ENCODE measurements at regions not wholly inside any gene's neighbourhood (a gene's known extent, or its start where the extent isn't known, plus 50 kb on each side); places are given as distances from the start of the nearest gene placed in this dataset.

- ATAC-seq: no peak
- intact Hi-C loops (cut with DNase I, micrococcal nuclease): no loop called here
Observed at GRCh38 chr6:54587277-54587676, 259.3 kb upstream of the FAM83B start.

GRCh38 chr6:54588176-54588575 is 258.4 kb upstream of the FAM83B start:
- no peaks in the 10 kb centered on the region for H3K9me3 ChIP-seq
- TF ChIP-seq CTCF (IDR thresholded peaks at IDR 0.05): no peak
- intact Hi-C loops (cut with DNase I, micrococcal nuclease): no loop called here

More at GRCh38 chr6:54587277-54587676, 259.3 kb upstream of the FAM83B start:
- Histone ChIP-seq H3K4me1 (ENCODE audit: low read depth) (no peaks in the 10 kb centered on the region), H3K9me3 (no peaks in the 10 kb centered on the region), H3K4me3 (no peak overlapping the region), H3K36me3 (ENCODE audit: low read depth) (no peaks in the 10 kb centered on the region)
- TF ChIP-seq CTCF (IDR thresholded peaks at IDR 0.05): no peak
- DNase-seq: no peak

GRCh38 chr6:54595844-54596243 is 250.7 kb upstream of the FAM83B start:
- no peak for DNase-seq

More at GRCh38 chr6:54588176-54588575, 258.4 kb upstream of the FAM83B start:
- Histone ChIP-seq H3K4me3 (no peak overlapping the region), H3K36me3 (ENCODE audit: low read depth) (no peaks in the 10 kb centered on the region), H3K4me1 (ENCODE audit: low read depth) (no peaks in the 10 kb centered on the region)
- ATAC-seq (no peak), DNase-seq (no peak)

GRCh38 chr6:54598787-54599313 is 247.7 kb upstream of the FAM83B start:
- no peak for TF ChIP-seq CTCF (IDR thresholded peaks at IDR 0.05)
- Histone ChIP-seq H3K9me3 (no peaks in the 10 kb centered on the region), H3K4me1 (ENCODE audit: low read depth) (no peaks in the 10 kb centered on the region), H3K36me3 (ENCODE audit: low read depth) (no peaks in the 10 kb centered on the region), H3K4me3 (no peak overlapping the region)
- no peak for DNase-seq
- intact Hi-C loops (cut with DNase I, micrococcal nuclease): no loop called here
- no peak for ATAC-seq

More at GRCh38 chr6:54595844-54596243, 250.7 kb upstream of the FAM83B start:
- H3K4me1 ChIP-seq (ENCODE audit: low read depth): no peaks in the 10 kb centered on the region
- H3K36me3 ChIP-seq (ENCODE audit: low read depth): no peaks in the 10 kb centered on the region
- no peak overlapping the region for H3K4me3 ChIP-seq
- intact Hi-C loops (cut with DNase I, micrococcal nuclease): no loop called here
- no peak for TF ChIP-seq CTCF (IDR thresholded peaks at IDR 0.05)
- H3K9me3 ChIP-seq: no peaks in the 10 kb centered on the region
- ATAC-seq: no peak

GRCh38 chr6:54601600-54602300 is 244.8 kb upstream of the FAM83B start:
- DNase-seq (no peak), ATAC-seq (no peak)
- no peak overlapping the region for H3K4me3 ChIP-seq
- H3K36me3 ChIP-seq (ENCODE audit: low read depth): no peaks in the 10 kb centered on the region
- TF ChIP-seq CTCF (IDR thresholded peaks at IDR 0.05): no peak
- no peaks in the 10 kb centered on the region for H3K4me1 ChIP-seq (ENCODE audit: low read depth)
- no peaks in the 10 kb centered on the region for H3K9me3 ChIP-seq
- intact Hi-C loops (cut with DNase I, micrococcal nuclease): no loop called here

Measured in mucosa of descending colon (tissue), 3 donors.